Hepatocyte (in vitro differentiated cells): ENCODE measurements at regions not wholly inside any gene's neighbourhood (a gene's known extent, or its start where the extent isn't known, plus 50 kb on each side); places are given as distances from the start of the nearest gene placed in this dataset.

Source experiments
- DNase-seq: peaks from one replicate; pipeline ENCODE4 v3.0.0-alpha.2; 2016; ENCODE audit warnings: low spot score
- H2AFZ ChIP-seq: fragments of 200-600 bp; sonication (generic); 2 replicates; pipeline ENCODE4 v1.6.0; 2016; ENCODE audit warnings: antibody characterized with exemption, mild to moderate bottlenecking
- H3K27ac ChIP-seq: fragments of 200-600 bp; sonication (generic); 2 replicates; pipeline ENCODE4 v1.5.1; 2016; ENCODE audit warnings: mild to moderate bottlenecking
- H3K27me3 ChIP-seq: fragments of 200-600 bp; sonication (generic); 2 replicates; pipeline ENCODE4 v1.6.1; 2016
- H3K36me3 ChIP-seq: fragments of 200-600 bp; sonication (generic); replicated peaks from 2 replicates; pipeline ENCODE4 v1.5.1; 2016; ENCODE audit warnings: low read depth; ENCODE audit not compliant: insufficient read depth
- H3K4me1 ChIP-seq: fragments of 200-600 bp; sonication (generic); 2 replicates; pipeline ENCODE4 v1.5.1; 2016; ENCODE audit warnings: mild to moderate bottlenecking, moderate library complexity; ENCODE audit not compliant: insufficient read depth
- H3K4me2 ChIP-seq: fragments of 200-600 bp; sonication (generic); 2 replicates; pipeline ENCODE4 v1.6.0; 2016
- H3K4me3 ChIP-seq: fragments of 200-600 bp; sonication (generic); 2 replicates; pipeline ENCODE4 v1.5.1; 2016; ENCODE audit warnings: mild to moderate bottlenecking
- H3K79me2 ChIP-seq: fragments of 200-600 bp; sonication (generic); 2 replicates; pipeline ENCODE4 v1.6.0; 2017; ENCODE audit warnings: mild to moderate bottlenecking
- H3K9me2 ChIP-seq: fragments of 200-600 bp; sonication (generic); replicated peaks from 2 replicates; pipeline ENCODE4 v1.6.0; 2017; ENCODE audit warnings: mild to moderate bottlenecking; ENCODE audit not compliant: insufficient read depth
- H3K9me3 ChIP-seq: fragments of 200-600 bp; sonication (generic); 2 replicates; pipeline ENCODE4 v1.5.1; 2016; ENCODE audit warnings: low read depth, mild to moderate bottlenecking
- H4K20me1 ChIP-seq: fragments of 200-600 bp; sonication (generic); 2 replicates; pipeline ENCODE4 v1.6.0; 2016; ENCODE audit warnings: mild to moderate bottlenecking; ENCODE audit not compliant: insufficient read depth, poor library complexity, severe bottlenecking
- EZH2 ChIP-seq: fragments of 200-600 bp; sonication (generic); IDR thresholded peaks from 2 replicates; pipeline ENCODE4 v1.6.1; 2016; ENCODE audit warnings: antibody characterized with exemption, mild to moderate bottlenecking, borderline replicate concordance
- EZH2phosphoT487 ChIP-seq: fragments of 200-600 bp; sonication (generic); IDR thresholded peaks from one replicate; pipeline ENCODE4 v1.6.1; 2018; ENCODE audit warnings: antibody characterized with exemption, mild to moderate bottlenecking, low read depth, moderate library complexity; ENCODE audit not compliant: unreplicated experiment, severe bottlenecking
- WGBS: methylation state at CpG from one replicate; pipeline ENCODE4 v1.1.6; 2016; ENCODE audit warnings: low lambda C conversion rate; ENCODE audit errors: missing lambda C conversion rate; 5-methylcytosine and 5-hydroxymethylcytosine counted together
- TF ChIP-seq, protein P1 (sequence below): fragments of 200-600 bp; sonication (generic); IDR thresholded peaks from 2 replicates; pipeline ENCODE4 v1.5.1; 2016; ENCODE audit warnings: antibody characterized with exemption, mild to moderate bottlenecking; ENCODE audit not compliant: poor library complexity

DNA sequence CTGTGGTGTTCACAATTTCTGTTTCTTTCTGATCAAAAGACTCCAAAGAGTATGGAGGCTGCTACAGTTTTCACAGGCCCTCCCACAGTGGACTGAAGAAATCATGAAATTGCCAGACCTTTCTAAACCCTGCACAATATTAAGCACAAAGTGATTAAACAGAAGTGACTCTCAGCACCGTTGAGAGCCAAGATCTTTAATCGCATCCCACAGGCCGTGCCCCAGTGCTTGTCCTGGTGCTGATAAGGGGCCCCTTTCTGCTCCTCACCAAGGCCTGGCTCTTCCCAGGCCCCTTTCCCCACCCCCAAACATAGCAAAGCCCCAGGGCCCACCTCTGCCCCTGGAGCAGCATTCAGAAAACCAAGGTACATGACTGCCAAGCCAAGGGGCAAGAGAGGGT is 57.4 kb upstream of the BMAL1 start:
- no peak for TF ChIP-seq EZH2
- TF ChIP-seq EZH2phosphoT487, result no peak
- TF ChIP-seq, protein P1, sequence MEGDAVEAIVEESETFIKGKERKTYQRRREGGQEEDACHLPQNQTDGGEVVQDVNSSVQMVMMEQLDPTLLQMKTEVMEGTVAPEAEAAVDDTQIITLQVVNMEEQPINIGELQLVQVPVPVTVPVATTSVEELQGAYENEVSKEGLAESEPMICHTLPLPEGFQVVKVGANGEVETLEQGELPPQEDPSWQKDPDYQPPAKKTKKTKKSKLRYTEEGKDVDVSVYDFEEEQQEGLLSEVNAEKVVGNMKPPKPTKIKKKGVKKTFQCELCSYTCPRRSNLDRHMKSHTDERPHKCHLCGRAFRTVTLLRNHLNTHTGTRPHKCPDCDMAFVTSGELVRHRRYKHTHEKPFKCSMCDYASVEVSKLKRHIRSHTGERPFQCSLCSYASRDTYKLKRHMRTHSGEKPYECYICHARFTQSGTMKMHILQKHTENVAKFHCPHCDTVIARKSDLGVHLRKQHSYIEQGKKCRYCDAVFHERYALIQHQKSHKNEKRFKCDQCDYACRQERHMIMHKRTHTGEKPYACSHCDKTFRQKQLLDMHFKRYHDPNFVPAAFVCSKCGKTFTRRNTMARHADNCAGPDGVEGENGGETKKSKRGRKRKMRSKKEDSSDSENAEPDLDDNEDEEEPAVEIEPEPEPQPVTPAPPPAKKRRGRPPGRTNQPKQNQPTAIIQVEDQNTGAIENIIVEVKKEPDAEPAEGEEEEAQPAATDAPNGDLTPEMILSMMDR, result no peak
- Histone ChIP-seq H3K4me2 (no peak overlapping the region), H2AFZ (no peak overlapping the region), H3K9me3 (no peaks in the 10 kb centered on the region), H3K27ac (no peak overlapping the region), H3K27me3 (no peaks in the 10 kb centered on the region), H3K4me3 (no peak overlapping the region), H3K9me2 (no peaks in the 10 kb centered on the region), H3K79me2 (no peaks in the 10 kb centered on the region), H3K36me3 (no peaks in the 10 kb centered on the region), H4K20me1 (no peaks in the 10 kb centered on the region), H3K4me1 (no peaks in the 10 kb centered on the region)
- no peak for DNase-seq
- 69% methylated on average over 3 of the region's 3 CpGs for WGBS

DNA sequence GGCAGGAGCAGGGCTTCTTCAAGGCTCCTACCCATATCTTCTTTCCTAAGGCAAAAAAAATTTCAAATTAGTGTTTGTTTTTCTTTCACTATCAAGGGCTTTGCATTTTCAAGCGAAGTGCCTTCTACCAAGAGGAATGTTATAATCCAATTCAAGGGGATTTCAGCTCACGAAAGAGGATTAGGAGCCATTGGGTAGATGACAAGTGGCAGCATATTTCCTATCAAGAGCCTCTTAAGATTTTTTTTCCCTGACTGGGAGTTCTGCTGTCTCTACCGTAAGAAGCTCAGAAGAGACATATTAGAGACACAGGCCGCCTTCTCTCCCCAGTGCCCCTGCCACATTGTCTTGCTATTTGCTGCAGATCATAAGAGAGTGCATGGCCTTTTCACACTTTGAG is 55.9 kb upstream of the BMAL1 start:
- Histone ChIP-seq H3K4me3 (no peak overlapping the region), H3K36me3 (no peaks in the 10 kb centered on the region), H3K27ac (no peak overlapping the region), H3K79me2 (no peaks in the 10 kb centered on the region), H3K9me2 (no peaks in the 10 kb centered on the region), H4K20me1 (no peaks in the 10 kb centered on the region), H3K4me1 (no peaks in the 10 kb centered on the region), H3K9me3 (no peaks in the 10 kb centered on the region), H3K27me3 (peaks cover 3% of the 10 kb centered on the region), H3K4me2 (no peak overlapping the region), H2AFZ (no peak overlapping the region)
- TF ChIP-seq, protein P1, result no peak
- TF ChIP-seq EZH2 (no peak), EZH2phosphoT487 (no peak)
- DNase-seq, result no peak
- WGBS, result 74% methylated on average over 4 of the region's 4 CpGs

DNA sequence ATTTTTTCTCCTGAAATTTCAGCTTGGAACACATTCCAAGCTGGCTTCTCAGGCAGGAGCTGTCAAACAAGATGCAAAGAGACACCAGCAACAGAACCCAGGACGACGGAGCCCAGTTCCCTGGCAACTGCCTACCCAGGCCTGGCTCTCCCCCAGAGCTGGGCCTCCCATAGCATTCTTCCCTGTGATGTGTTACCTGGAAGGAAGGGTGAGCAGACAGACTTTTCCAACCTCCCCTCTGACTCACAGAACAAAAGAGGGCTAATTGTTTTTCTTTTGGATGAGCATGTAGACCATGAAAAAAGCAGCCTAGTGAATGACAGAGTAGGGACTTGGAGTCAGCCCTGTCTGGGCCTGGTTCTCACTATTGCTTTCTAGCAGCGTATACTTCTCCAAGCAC is 55.3 kb upstream of the BMAL1 start:
- 67% methylated on average over 3 of the region's 3 CpGs for WGBS

More for the DNA sequence above, 55.3 kb upstream of the BMAL1 start:
- no peak overlapping the region for H3K27ac ChIP-seq
- H4K20me1 ChIP-seq, result no peaks in the 10 kb centered on the region
- no peak overlapping the region for H2AFZ ChIP-seq
- no peak overlapping the region for H3K4me3 ChIP-seq
- no peaks in the 10 kb centered on the region for H3K9me2 ChIP-seq
- H3K9me3 ChIP-seq, result no peaks in the 10 kb centered on the region
- DNase-seq, result no peak
- H3K79me2 ChIP-seq, result no peaks in the 10 kb centered on the region
- no peaks in the 10 kb centered on the region for H3K36me3 ChIP-seq
- H3K27me3 ChIP-seq, result peaks cover 3% of the 10 kb centered on the region
- TF ChIP-seq, protein P1, result no peak
- TF ChIP-seq EZH2 (no peak), EZH2phosphoT487 (no peak)
- no peak overlapping the region for H3K4me2 ChIP-seq
- no peaks in the 10 kb centered on the region for H3K4me1 ChIP-seq
